ENCODE measurements at regions not wholly inside any gene's neighbourhood (a gene's known extent, or its start where the extent isn't known, plus 50 kb on each side); places are given as distances from the start of the nearest gene placed in this dataset.
"Not testable (repeated sequence)": the region's sequence is repeated elsewhere in the genome, so short reads cannot be mapped to it uniquely, and the experiment has no call there.

DNA sequence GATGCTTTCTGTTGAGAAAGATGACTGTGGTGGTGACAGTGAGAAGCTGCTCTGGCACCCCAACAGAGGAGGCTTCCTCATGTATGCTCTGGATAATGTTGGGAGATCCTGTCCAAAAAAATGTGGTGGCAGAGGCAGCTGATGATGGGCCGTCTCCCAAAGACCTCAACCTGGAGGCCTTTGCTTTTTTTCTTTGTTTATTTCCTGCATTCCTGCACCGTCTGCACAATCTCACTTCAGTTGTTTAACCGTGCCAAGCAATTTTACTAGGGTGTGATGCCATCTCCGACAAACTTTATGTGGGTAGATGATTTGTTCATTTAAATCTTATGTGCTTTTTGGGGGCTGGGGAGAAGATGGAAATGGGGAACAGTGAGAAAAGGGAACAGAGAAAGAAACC, 62.2 kb upstream of the IGFBP5 start:
- TF ChIP-seq, protein P1, sequence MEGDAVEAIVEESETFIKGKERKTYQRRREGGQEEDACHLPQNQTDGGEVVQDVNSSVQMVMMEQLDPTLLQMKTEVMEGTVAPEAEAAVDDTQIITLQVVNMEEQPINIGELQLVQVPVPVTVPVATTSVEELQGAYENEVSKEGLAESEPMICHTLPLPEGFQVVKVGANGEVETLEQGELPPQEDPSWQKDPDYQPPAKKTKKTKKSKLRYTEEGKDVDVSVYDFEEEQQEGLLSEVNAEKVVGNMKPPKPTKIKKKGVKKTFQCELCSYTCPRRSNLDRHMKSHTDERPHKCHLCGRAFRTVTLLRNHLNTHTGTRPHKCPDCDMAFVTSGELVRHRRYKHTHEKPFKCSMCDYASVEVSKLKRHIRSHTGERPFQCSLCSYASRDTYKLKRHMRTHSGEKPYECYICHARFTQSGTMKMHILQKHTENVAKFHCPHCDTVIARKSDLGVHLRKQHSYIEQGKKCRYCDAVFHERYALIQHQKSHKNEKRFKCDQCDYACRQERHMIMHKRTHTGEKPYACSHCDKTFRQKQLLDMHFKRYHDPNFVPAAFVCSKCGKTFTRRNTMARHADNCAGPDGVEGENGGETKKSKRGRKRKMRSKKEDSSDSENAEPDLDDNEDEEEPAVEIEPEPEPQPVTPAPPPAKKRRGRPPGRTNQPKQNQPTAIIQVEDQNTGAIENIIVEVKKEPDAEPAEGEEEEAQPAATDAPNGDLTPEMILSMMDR (IDR thresholded peaks at IDR 0.05; ENCODE audit: insufficient read depth, missing control alignments): no peak
- DNase-seq (ENCODE audit: insufficient read length, low spot score) (no peak), FAIRE-seq (no peak)

DNA sequence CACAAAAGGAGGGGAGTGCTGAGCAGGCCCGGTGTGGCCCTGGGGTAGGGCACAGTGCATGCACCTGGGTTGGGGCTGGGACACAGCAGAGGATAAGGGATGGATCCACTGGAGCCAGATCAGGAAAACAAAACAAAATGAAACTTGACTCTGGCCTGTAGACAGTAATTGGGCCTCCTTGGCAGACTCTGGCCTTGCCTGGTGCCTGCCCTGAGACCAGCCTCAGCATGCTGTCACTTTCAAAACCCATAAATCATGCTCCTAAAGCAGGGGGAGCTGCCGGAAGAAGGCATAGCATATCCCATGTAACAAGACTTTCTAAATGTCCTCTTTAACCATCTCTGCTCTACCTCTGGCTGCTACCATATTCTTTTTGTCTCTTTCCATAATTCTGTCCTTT, 61.1 kb upstream of the IGFBP5 start:
- TF ChIP-seq, protein P1 (IDR thresholded peaks at IDR 0.05; ENCODE audit: insufficient read depth, missing control alignments): no peak
- no peak for FAIRE-seq

DNA sequence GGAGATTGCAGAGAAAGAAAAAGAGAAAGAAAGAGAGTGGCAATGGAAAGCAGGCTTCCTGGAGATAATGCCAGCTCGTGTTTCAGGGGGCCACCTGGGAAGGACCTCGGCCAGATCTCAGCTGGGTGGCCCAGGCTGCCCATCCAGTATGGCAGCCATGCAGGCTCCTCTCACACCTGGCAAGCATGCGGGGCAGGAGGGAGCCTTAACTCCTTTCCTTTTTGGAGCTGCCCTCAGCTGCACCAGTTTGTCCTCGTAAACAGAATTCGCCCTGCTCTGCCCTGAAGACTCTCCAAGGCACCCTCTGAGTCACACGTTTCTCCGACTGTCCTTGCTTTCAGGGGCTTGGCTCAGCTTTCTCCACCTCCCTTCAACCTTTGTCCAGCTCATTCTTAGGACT, 59.5 kb upstream of the IGFBP5 start:
- DNase-seq (ENCODE audit: insufficient read length, low spot score) (no peak), FAIRE-seq (no peak)
- TF ChIP-seq, protein P1 (IDR thresholded peaks at IDR 0.05; ENCODE audit: insufficient read depth, missing control alignments): no peak

More for the DNA sequence above, 61.1 kb upstream of the IGFBP5 start:
- no peak for DNase-seq (ENCODE audit: insufficient read length, low spot score)

DNA sequence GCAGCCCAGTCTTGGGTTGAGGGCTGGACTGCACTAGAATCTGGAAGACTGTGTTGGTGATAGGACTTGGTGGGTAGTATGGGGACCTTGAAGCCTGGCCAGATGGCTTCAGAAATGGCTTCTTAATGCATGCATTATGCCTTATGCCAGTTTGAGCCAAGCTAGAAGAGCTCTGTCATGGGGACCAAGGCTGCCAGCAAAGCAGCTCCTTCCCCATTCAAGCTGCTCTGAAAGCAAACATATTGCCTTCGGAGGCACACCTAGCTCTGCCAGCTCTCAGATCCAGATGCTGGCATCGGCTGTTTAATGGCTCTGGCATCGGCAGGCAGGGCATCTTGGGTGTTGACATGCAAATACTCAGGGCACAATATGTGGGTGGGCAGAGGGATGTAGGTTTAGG, 59.0 kb upstream of the IGFBP5 start:
- DNase-seq (ENCODE audit: insufficient read length, low spot score): no peak
- TF ChIP-seq, protein P1 (IDR thresholded peaks at IDR 0.05; ENCODE audit: insufficient read depth, missing control alignments): no peak
- FAIRE-seq: no peak

DNA sequence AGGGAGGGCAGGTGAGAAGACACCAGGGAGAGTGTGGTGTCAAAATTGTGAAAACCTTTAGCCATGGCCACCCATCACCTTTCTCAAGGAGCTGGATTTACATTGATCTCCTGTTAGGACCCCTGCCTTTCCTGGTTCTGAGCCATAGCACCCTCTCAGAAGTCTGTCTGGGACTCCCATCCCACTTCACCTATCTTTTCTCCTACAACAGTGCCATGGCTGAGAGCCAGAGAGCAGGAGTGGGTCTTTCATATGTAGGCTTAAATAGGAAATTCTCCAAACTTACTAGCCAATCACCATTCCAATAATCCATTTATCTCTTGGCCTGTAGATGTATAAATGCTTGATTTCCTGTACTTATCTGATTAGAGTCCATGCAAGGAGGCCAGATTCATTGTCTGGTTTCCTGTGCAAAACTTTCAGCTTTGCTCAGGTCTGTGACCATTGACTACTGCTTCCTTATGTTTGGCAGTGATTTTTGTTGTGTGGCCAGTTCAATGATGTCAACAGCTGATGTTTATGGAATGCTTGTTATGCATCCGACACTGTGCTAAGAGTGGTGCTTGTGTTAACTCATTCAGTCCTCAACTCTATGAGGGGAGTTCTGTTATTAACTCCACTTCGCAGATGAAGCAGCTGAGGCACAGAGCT, 57.6 kb upstream of the IGFBP5 start:
- FAIRE-seq: no peak
- TF ChIP-seq, protein P1 (IDR thresholded peaks at IDR 0.05; ENCODE audit: insufficient read depth, missing control alignments): no peak
- DNase-seq (ENCODE audit: insufficient read length, low spot score): no peak

DNA sequence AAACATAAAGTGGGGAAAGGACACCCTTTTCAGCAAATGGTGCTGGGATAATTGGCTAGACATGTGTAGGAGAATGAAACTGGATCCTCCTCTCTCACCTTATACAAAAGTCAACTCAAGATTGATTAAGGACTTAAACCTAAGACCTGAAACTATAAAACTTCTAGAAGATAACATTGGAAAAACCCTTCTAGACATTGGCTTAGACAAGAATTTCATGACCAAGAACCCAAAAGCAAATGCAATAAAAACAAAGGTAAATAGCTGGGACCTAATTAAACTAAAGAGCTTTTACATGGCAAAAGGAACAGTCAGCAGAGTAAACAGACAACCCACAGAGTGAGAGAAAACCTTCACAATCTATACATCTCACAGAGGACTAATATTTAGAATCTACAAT, 55.4 kb upstream of the IGFBP5 start:
- FAIRE-seq; DNase-seq (ENCODE audit: insufficient read length, low spot score): not testable (repeated sequence)

DNA sequence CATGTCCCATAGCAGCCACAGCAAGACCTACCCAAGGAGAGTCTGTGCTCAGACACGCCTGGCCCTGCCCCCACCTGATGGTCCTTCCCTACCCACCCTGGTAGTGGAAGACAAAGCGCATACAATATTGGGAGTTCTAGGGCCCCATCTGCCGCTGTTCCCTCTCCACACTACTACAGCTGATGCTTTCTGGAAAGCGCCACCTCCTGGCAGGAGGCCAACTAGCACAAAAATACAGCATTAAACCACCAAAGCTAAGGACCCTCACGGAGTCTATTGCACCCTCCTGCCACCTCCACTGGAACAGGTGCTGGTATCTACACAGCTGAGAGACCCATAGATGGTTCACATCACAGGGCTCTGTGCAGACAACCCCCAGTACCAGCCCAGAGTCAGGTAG, 50.9 kb upstream of the IGFBP5 start:
- DNase-seq (ENCODE audit: insufficient read length, low spot score); FAIRE-seq: not testable (repeated sequence)

DNA sequence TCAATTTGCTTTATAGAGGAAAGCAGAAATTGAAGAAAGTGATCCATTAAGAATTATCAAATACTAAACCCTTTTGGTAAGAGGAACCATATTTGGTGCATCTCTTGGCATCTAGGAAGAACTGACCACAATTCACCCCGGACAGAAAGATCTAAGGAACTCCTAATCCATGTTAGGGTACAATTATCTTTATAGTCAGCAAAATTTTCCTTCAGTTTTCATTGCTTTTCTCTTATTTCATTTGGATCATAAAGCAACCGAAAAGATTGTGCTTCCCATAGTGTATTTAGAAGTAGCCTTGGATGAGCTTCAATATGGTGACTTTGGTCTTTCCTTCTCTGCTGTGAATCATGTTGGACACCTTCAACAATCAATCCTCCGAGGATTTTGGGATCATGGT, 50.1 kb upstream of the IGFBP5 start:
- FAIRE-seq: no peak
- DNase-seq (ENCODE audit: insufficient read length, low spot score): no peak
- TF ChIP-seq, protein P1 (IDR thresholded peaks at IDR 0.05; ENCODE audit: insufficient read depth, missing control alignments): no peak
